ENCODE measurements at regions not wholly inside any gene's neighbourhood (a gene's known extent, or its start where the extent isn't known, plus 50 kb on each side); places are given as distances from the start of the nearest gene placed in this dataset.

DNA sequence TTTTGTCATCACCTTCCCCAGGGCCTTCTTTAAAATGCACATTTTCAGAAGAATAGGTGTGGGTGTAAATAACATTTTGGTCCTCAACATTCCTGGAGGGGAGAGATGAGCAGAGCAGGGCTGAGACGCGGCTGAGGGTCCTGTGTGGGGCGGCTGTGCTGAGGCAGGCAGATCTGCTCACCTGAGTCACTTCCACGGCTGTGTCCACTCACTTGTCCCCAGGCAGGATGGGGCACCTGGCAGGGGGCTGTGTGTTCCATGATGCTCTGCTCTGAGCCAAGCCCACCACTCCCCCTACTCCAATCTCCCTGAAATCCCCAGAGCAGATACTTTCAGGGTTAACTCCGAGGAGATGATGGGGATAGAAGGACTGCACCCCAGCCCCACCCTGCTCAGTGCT is 93.8 kb downstream of the GLRX3 start:
- no peak for DNase-seq (ENCODE audit: low read depth)
- TF ChIP-seq, protein P1, sequence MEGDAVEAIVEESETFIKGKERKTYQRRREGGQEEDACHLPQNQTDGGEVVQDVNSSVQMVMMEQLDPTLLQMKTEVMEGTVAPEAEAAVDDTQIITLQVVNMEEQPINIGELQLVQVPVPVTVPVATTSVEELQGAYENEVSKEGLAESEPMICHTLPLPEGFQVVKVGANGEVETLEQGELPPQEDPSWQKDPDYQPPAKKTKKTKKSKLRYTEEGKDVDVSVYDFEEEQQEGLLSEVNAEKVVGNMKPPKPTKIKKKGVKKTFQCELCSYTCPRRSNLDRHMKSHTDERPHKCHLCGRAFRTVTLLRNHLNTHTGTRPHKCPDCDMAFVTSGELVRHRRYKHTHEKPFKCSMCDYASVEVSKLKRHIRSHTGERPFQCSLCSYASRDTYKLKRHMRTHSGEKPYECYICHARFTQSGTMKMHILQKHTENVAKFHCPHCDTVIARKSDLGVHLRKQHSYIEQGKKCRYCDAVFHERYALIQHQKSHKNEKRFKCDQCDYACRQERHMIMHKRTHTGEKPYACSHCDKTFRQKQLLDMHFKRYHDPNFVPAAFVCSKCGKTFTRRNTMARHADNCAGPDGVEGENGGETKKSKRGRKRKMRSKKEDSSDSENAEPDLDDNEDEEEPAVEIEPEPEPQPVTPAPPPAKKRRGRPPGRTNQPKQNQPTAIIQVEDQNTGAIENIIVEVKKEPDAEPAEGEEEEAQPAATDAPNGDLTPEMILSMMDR (IDR thresholded peaks at IDR 0.05; ENCODE audit: insufficient read depth, low read depth, low read length, missing control alignments) = no peak
- no peak overlapping the region for H3K4me3 ChIP-seq (ENCODE audit: low read length)

DNA sequence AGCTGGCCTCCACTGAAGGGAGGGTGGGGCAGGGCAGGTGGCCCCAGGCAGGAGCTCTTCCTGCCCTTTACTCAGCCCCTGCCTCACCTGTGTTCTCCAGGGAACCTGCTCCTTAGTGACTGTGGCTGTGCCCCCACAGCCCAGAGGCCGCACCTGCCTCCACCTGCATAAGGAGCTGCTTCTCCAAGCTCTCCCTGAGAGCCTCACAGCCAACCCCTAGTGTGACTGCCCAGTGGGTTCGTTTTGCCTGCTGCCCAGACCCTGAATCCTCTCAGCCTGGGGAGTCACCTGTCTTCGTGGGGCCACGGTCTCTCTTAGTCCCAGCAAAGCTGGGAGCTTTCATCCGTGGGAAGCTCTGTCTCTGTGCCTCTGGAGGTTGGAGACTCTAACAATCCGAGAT is 94.4 kb downstream of the GLRX3 start:
- DNase-seq (ENCODE audit: low read depth) = no peak
- H3K4me3 ChIP-seq (ENCODE audit: low read length) = no peak overlapping the region
- TF ChIP-seq, protein P1 (IDR thresholded peaks at IDR 0.05; ENCODE audit: insufficient read depth, low read depth, low read length, missing control alignments) = no peak

DNA sequence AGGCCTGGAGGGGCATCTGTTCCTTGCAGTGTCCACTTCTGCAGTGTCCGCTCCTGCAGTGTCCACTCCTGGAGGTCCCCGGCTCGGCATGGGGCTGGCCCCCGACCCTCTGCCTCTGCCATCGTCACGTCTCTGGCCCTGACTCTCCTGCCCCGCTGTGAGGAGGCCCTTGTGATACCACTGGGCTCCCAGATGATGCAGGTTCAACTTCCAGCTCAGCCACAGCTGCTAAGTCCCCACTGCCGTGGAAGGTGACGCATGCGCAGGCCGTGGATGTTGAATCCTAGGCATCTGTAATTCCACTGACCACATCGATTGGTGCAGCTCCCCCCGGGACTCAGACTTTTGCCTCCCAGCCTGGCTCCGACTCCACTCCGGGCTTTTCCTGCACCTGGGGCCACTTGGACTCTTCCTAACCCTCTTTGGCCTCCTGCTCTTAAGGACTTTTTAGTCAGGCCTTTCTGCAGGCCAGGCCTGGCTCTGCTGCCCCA is 95.1 kb downstream of the GLRX3 start:
- DNase-seq (ENCODE audit: low read depth) = no peak
- no peak overlapping the region for H3K4me3 ChIP-seq (ENCODE audit: low read length)
- TF ChIP-seq, protein P1 (IDR thresholded peaks at IDR 0.05; ENCODE audit: insufficient read depth, low read depth, low read length, missing control alignments) = no peak

DNA sequence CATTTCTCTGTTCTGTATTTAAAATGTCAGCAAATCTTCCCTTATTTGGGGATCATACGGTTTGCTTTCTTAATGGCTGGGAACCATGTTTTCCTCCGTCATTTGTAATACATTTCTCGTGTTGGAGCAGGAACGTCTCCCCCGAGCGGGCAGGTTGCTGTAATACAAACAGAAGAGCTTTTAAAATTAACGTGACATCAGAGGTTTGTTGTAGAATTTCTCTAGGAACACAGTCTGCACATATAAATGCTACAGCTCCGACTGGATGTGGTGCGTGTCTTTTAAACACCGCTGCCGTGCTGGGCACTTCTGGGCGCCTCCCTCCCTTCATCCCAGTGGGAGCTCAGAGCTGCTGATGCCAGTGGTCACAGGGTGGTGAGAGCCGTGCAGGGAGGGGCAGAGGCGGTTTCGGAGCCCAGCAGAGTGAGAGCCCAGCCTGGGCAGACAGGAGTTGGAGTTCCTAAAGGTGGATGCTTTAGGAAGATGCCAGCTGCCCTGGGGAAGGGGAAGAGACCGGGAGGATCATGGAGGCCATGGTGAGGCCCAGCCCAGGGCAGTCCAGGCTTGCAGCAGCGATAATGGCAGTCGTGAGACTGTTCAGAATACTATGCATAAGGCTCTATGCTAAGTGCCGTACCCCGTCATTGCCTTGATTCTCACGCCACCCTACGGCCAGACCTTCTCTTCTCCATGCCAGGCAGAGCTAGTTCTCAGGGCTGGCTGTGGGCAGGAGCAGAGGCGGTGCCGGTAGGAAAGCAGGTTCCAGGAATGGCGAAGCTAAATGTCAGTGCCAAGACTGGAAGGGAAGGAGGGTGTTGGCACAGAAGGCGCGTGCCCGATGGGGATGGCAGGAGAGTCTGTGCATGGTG is 96.2 kb downstream of the GLRX3 start:
- TF ChIP-seq, protein P1 (IDR thresholded peaks at IDR 0.05; ENCODE audit: insufficient read depth, low read depth, low read length, missing control alignments) = no peak
- no peak overlapping the region for H3K4me3 ChIP-seq (ENCODE audit: low read length)
- DNase-seq (ENCODE audit: low read depth) = no peak

DNA sequence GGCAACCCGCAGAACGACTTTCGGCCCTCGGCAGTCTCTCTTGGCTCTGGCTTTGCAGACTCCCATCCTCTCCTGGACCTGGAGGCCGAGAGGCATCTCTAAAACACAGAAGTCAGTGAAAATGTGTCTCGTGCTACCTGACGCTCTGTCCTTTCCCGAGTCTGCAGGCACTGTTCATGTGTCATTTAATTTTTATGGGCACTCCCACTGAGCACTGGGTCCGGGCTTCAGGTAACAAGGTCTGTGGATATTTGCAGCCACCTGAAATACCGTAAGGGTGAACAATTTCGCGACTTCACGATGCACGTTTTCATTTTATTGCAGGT is 96.8 kb downstream of the GLRX3 start:
- DNase-seq (ENCODE audit: low read depth) = no peak
- no peak overlapping the region for H3K4me3 ChIP-seq (ENCODE audit: low read length)
- TF ChIP-seq, protein P1 (IDR thresholded peaks at IDR 0.05; ENCODE audit: insufficient read depth, low read depth, low read length, missing control alignments) = no peak

DNA sequence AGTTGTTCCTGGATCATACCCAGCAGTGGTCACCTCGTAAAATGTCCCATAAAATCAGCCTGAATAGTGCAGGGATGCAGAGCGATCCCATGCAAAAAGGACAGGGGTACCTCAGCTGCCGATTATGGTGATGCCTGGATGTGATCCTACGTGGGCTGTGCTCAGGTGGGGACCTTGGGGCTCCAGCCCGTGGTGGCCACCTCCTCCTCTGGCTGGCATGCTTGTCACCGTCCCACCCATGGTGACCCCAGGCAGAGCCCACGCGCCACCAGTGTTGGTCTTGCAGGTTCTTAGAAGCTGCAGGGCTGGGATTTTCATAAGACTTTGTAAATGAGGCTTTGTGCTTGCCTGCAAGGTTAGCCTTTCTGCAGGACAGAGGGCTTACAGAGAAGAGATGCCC is 97.2 kb downstream of the GLRX3 start:
- TF ChIP-seq, protein P1 (IDR thresholded peaks at IDR 0.05; ENCODE audit: insufficient read depth, low read depth, low read length, missing control alignments) = no peak
- no peak for DNase-seq (ENCODE audit: low read depth)
- no peak overlapping the region for H3K4me3 ChIP-seq (ENCODE audit: low read length)

Data from epithelial cell of esophagus (primary cell).